HL-60 (cell line): ENCODE measurements at regions not wholly inside any gene's neighbourhood (a gene's known extent, or its start where the extent isn't known, plus 50 kb on each side); places are given as distances from the start of the nearest gene placed in this dataset.

ENCODE experiments used
- GABPA ChIP-seq: IDR thresholded peaks from 2 replicates; pipeline ENCODE4 v1.6.1; 2012; ENCODE audit warnings: low read depth
- POLR2AphosphoS5 ChIP-seq: IDR thresholded peaks from 2 replicates; pipeline ENCODE4 v1.6.1; 2012; ENCODE audit warnings: low read depth
- SPI1 ChIP-seq: IDR thresholded peaks from 2 replicates; pipeline ENCODE4 v1.6.1; 2012; ENCODE audit warnings: low read depth, mild to moderate bottlenecking, borderline replicate concordance
- TF ChIP-seq, protein P1 (sequence below): IDR thresholded peaks from one replicate; pipeline ENCODE4 v1.5.1; 2011; ENCODE audit warnings: low read length, control low read depth, inconsistent platforms; ENCODE audit not compliant: insufficient read depth
- TF ChIP-seq, protein P2 (sequence below): IDR thresholded peaks from 2 replicates; pipeline ENCODE4 v1.6.1; 2012; ENCODE audit warnings: low read depth; ENCODE audit not compliant: insufficient replicate concordance

DNA sequence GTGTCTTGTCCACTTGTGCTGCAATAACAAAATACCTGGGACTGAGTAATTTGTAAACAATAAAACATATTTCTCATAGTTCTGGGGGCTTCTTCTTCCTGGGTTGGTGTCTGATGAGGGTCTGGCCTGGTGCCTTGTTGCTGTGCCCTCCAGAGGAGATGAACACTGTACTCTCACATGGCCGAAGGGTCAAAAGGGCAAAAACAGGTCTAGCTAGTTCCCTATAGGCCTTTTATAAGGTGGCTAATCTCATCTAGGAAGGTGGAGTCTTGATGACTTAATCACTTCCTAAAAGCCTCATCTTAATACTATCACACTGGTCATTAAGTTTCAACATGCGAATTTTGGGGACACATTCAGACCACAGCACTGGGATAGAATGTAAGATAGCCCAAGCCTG is 228.4 kb downstream of the TLE3 start:
- TF ChIP-seq, protein P1, sequence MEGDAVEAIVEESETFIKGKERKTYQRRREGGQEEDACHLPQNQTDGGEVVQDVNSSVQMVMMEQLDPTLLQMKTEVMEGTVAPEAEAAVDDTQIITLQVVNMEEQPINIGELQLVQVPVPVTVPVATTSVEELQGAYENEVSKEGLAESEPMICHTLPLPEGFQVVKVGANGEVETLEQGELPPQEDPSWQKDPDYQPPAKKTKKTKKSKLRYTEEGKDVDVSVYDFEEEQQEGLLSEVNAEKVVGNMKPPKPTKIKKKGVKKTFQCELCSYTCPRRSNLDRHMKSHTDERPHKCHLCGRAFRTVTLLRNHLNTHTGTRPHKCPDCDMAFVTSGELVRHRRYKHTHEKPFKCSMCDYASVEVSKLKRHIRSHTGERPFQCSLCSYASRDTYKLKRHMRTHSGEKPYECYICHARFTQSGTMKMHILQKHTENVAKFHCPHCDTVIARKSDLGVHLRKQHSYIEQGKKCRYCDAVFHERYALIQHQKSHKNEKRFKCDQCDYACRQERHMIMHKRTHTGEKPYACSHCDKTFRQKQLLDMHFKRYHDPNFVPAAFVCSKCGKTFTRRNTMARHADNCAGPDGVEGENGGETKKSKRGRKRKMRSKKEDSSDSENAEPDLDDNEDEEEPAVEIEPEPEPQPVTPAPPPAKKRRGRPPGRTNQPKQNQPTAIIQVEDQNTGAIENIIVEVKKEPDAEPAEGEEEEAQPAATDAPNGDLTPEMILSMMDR = no peak
- TF ChIP-seq, protein P2, sequence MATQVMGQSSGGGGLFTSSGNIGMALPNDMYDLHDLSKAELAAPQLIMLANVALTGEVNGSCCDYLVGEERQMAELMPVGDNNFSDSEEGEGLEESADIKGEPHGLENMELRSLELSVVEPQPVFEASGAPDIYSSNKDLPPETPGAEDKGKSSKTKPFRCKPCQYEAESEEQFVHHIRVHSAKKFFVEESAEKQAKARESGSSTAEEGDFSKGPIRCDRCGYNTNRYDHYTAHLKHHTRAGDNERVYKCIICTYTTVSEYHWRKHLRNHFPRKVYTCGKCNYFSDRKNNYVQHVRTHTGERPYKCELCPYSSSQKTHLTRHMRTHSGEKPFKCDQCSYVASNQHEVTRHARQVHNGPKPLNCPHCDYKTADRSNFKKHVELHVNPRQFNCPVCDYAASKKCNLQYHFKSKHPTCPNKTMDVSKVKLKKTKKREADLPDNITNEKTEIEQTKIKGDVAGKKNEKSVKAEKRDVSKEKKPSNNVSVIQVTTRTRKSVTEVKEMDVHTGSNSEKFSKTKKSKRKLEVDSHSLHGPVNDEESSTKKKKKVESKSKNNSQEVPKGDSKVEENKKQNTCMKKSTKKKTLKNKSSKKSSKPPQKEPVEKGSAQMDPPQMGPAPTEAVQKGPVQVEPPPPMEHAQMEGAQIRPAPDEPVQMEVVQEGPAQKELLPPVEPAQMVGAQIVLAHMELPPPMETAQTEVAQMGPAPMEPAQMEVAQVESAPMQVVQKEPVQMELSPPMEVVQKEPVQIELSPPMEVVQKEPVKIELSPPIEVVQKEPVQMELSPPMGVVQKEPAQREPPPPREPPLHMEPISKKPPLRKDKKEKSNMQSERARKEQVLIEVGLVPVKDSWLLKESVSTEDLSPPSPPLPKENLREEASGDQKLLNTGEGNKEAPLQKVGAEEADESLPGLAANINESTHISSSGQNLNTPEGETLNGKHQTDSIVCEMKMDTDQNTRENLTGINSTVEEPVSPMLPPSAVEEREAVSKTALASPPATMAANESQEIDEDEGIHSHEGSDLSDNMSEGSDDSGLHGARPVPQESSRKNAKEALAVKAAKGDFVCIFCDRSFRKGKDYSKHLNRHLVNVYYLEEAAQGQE = no peak
- no peak for TF ChIP-seq SPI1
- no peak for TF ChIP-seq POLR2AphosphoS5
- no peak for TF ChIP-seq GABPA
